ENCODE measurements at regions not wholly inside any gene's neighbourhood (a gene's known extent, or its start where the extent isn't known, plus 50 kb on each side); places are given as distances from the start of the nearest gene placed in this dataset.

DNA sequence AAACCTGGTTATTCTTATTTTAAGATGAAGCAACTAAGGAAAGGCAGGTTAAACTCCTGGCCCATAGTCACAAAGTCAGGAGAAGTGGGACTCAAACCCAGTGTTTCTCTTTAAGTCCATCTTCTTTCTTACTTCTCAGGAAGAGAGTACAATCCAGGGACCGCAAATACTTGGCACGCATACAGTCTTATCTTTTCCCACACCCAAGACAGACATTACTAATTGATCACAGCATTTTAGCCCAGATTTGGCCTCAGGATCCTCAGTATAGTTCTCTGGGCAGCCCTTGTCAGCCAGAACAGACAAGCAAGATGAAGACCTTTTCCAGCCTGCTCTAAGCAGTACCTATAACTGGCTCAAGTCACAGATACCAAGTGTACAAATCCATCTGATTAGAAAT lies 125.5 kb upstream of the RAI14 start:
- no peak for DNase-seq (ENCODE audit: low spot score)
- TF ChIP-seq, protein P1, sequence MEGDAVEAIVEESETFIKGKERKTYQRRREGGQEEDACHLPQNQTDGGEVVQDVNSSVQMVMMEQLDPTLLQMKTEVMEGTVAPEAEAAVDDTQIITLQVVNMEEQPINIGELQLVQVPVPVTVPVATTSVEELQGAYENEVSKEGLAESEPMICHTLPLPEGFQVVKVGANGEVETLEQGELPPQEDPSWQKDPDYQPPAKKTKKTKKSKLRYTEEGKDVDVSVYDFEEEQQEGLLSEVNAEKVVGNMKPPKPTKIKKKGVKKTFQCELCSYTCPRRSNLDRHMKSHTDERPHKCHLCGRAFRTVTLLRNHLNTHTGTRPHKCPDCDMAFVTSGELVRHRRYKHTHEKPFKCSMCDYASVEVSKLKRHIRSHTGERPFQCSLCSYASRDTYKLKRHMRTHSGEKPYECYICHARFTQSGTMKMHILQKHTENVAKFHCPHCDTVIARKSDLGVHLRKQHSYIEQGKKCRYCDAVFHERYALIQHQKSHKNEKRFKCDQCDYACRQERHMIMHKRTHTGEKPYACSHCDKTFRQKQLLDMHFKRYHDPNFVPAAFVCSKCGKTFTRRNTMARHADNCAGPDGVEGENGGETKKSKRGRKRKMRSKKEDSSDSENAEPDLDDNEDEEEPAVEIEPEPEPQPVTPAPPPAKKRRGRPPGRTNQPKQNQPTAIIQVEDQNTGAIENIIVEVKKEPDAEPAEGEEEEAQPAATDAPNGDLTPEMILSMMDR (IDR thresholded peaks at IDR 0.05): no peak
- no peak for ATAC-seq (ENCODE audit: low FRiP score)

DNA sequence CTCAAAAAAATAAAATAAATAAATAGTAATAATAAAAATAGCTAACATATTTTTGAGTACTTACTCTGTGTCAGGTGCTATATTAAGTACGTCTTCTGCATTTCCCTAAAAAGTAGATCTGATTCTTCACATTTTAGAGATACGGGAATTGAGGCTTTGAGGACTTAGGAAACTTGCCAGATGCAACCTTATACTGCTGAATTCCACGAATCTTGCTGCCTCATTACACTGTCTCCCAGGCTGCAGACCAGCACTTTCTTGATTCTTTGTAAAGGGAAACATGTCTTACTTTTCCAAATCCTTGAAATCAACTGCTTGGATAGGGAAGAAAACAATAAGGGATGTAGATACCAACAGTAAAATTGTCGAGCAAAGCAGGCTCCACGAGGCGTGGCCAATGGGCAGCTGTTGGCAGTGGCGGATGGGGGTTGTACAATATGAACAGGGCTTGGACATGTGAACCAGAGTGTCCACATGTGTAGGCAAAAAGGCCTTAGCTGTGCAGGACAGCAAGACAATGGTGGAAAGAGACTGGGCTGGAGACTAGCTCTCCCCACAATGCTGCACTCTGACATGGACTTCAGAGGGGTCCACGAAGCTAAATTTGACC lies 124.3 kb upstream of the RAI14 start:
- DNase-seq (ENCODE audit: low spot score) (no peak), ATAC-seq (ENCODE audit: low FRiP score) (no peak)
- TF ChIP-seq, protein P1 (IDR thresholded peaks at IDR 0.05): no peak

DNA sequence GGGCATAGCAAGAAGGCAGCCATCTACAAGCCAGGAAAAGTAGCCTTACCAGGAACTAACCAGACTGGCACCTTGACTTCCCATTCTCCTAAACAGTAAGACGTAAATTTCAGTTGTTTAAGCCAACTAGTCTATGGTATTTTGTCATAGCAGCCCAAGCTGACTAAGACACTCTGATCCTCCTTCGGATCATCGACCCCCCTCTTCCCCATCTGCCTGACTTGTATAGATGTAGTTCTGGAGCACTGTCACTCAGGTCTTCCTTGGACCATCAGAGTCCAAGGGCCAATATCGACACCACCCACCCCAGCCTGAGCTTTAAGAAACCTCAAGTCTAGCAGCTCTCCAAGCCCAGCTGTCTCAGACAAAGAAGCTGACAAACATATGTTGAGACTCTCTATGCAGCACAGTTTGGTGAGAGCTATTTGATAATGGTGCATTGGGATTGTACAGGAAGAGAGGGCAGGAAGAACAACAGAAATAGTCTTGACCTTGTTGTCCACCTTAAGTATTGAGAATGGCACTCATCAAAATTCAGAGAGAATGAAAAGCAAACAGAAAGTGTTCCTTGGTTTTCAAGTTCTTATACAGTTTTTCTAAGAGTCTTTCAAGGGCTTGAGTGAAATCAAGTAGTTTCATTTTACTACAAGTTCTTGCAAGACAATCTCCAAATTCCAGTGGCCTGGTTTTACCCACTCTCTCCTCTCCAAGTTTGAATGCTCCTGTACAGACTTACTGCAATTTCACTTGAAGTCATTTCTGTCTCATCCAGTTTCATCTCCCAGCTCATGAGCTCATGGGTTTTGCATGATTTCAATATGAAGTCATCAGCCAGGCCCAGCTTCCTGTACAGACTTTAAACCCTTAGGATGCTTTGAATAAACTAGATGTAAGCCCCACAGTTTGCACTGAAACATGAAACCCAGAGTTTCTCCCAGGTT lies 122.3 kb upstream of the RAI14 start:
- ATAC-seq (ENCODE audit: low FRiP score): no peak
- TF ChIP-seq, protein P1 (IDR thresholded peaks at IDR 0.05): no peak
- no peak for DNase-seq (ENCODE audit: low spot score)

DNA sequence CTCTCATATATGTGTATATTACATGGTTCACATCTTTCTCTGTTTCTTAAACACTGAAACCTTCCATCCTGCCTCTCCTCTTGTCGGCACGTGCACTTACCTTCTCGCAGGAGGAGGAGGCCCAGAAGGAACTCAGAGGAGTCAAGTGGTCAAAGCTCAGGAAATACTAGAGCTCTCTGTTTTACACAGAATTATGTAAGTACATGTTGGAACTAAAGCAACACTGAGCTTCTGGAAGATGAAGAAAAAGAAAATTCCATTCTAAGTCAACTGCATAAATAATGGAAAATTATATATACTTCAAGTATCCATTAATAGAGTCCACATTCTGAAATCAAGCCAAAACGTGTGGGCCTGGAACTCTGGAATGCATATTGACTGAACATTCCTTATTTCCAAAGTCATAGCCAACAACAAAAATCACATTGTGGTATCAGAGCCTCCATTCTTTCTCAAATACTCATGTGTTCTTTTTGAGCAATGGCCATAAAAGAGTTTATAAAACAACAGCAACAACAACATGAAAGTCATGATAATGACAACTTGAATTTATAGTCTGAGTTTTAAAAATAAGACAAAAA lies 121.5 kb upstream of the RAI14 start:
- TF ChIP-seq, protein P1 (IDR thresholded peaks at IDR 0.05): no peak
- DNase-seq (ENCODE audit: low spot score) (no peak), ATAC-seq (ENCODE audit: low FRiP score) (no peak)

DNA sequence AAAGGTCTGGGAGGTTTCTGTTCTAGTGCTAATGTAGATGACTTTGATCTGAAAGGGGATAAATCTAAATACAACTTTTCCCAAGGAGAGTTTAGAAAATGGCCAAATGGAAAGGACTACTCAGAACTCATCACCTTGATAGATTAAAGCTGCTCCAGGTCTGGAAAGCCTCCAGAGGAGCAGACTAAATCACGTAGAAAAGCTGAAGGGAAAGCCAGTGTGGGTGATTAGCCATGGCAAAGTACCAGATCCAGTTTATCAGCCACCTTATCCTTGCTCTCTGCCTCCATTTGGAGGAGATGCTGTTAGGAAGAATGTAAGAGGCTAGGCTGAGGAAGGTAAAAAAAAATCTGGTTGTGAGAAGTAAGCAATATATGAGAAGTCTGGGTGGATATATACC lies 120.7 kb upstream of the RAI14 start:
- TF ChIP-seq, protein P1 (IDR thresholded peaks at IDR 0.05): no peak
- DNase-seq (ENCODE audit: low spot score) (no peak), ATAC-seq (ENCODE audit: low FRiP score) (no peak)

DNA sequence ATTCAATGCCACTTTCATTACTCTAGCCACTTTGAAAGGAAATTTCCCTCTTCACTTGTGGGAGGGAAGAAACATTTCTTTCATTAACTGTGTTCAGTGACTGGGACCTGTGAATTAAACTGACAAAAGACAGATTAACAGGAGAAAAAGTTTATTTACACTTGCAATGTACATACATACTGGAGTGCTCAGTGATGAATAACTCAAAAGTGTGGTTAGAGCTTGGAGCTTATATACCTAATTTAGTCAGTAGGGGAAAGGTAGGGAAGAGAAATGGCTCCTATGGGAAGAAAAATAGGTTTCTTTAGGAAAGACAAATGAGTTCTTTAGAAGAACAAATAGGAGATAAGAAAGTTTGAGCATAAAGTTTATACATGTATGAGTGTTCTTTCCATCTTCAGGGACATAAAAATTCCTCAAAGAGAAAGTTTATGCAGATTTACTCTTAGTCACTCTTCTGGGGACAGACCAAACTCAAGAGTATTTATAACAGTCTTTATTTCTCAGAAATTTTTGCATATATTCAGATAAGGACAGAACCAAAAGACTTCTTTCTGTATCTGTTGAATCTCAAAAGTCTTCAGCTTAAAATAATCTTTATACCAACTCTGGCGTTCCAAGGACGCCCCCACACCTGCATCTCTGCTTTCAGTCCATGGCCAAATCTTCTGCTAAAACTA lies 120.0 kb upstream of the RAI14 start:
- no peak for DNase-seq (ENCODE audit: low spot score)
- TF ChIP-seq, protein P1 (IDR thresholded peaks at IDR 0.05): no peak
- ATAC-seq (ENCODE audit: low FRiP score): no peak
